Endothelial cell of umbilical vein (primary cell): ENCODE measurements at regions not wholly inside any gene's neighbourhood (a gene's known extent, or its start where the extent isn't known, plus 50 kb on each side); places are given as distances from the start of the nearest gene placed in this dataset.

Experiments used
- BruUV-seq: library from RNA; stranded (reverse); fragments of 400-500 nt; replicated peaks from 2 replicates; lab custom pipeline; 2021; lab: Mats Ljungman, UMichigan
- CTCF ChIA-PET: fragments of 300-600, 350-600 bp; sonication (Branson Sonifier 250); formaldehyde crosslinking; loops from one replicate; lab custom pipeline; 2021; ENCODE audit warnings: antibody characterized with exemption, inconsistent platforms; lab: Charles Lee
- POLR2A ChIA-PET: fragments of 300-600, 350-600 bp; sonication (Branson Sonifier 250); formaldehyde crosslinking; loops from one replicate; lab custom pipeline; 2021; ENCODE audit warnings: antibody characterized with exemption, inconsistent platforms; lab: Charles Lee
- DNase-seq: peaks from one replicate; pipeline ENCODE4 v3.0.0-alpha.2; 2011; ENCODE audit warnings: low read depth, low spot score
- FAIRE-seq: peaks from 2 replicates; lab custom pipeline; 2011; peaks lifted over from hg19 to GRCh38; lab: Jason Lieb, UNC
- H2AFZ ChIP-seq: 2 replicates; pipeline ENCODE4 v1.6.0; 2012; ENCODE audit warnings: low read depth, low read length, control low read depth, inconsistent platforms
- H3K27ac ChIP-seq: 2 replicates; pipeline ENCODE4 v1.5.1; 2011; ENCODE audit warnings: low read depth, mild to moderate bottlenecking, control low read depth, low read length, moderate library complexity; ENCODE audit not compliant: insufficient read depth
- H3K27me3 ChIP-seq, 2 experiments: 2 replicates each; pipeline versions ENCODE4 v1.6.0 to v1.6.1; 2011; ENCODE audit warnings: low read length in 2 of 2, mixed read lengths in 1 of 2; ENCODE audit not compliant: control insufficient read depth in 2 of 2, insufficient read depth in 2 of 2
- H3K36me3 ChIP-seq, 2 experiments: 2 replicates in 1 of 2; 3 replicates in 1 of 2; pipeline ENCODE4 v1.5.1; 2011; ENCODE audit warnings: low read length in 2 of 2, mild to moderate bottlenecking in 1 of 2, moderate library complexity in 1 of 2; ENCODE audit not compliant: control insufficient read depth in 2 of 2, insufficient read depth in 2 of 2; ENCODE audit errors: extremely low read depth in 1 of 2
- H3K4me1 ChIP-seq: 3 replicates; pipeline ENCODE4 v1.5.1; 2011; ENCODE audit warnings: mild to moderate bottlenecking, low read length; ENCODE audit not compliant: control insufficient read depth, insufficient read depth; ENCODE audit errors: extremely low read depth
- H3K4me2 ChIP-seq: 2 replicates; pipeline ENCODE4 v1.6.1; 2011; ENCODE audit warnings: low read length, control low read depth, mixed read lengths; ENCODE audit not compliant: insufficient read depth
- H3K4me3 ChIP-seq, 3 experiments: fragments of 200-600 bp in 1 of 3; sonication (generic), shearing (Covaris generic) in 1 of 3; replicated peaks in 1 of 3; 2 replicates each; pipeline ENCODE4 v1.5.1; 2011 to 2016; ENCODE audit warnings: control low read depth in 3 of 3, low read length in 3 of 3, mild to moderate bottlenecking in 2 of 3, inconsistent platforms in 1 of 3, low read depth in 1 of 3, moderate library complexity in 1 of 3; ENCODE audit not compliant: insufficient read depth in 1 of 3
- H3K79me2 ChIP-seq: 2 replicates; pipeline ENCODE4 v1.6.0; 2012; ENCODE audit warnings: low read length, inconsistent platforms; ENCODE audit not compliant: control insufficient read depth, insufficient read depth
- H3K9ac ChIP-seq: replicated peaks from 2 replicates; pipeline ENCODE3; 2011; ENCODE audit warnings: low read length, control low read depth; ENCODE audit not compliant: insufficient read depth; ENCODE audit errors: extremely low read depth
- H3K9me1 ChIP-seq: replicated peaks from 3 replicates; pipeline ENCODE4 v1.6.0; 2011; ENCODE audit warnings: mild to moderate bottlenecking, low read length; ENCODE audit not compliant: control insufficient read depth, insufficient read depth; ENCODE audit errors: extremely low read depth
- H3K9me3 ChIP-seq: replicated peaks from 2 replicates; pipeline ENCODE4 v1.5.1; 2012; ENCODE audit warnings: low read length, inconsistent platforms; ENCODE audit not compliant: control insufficient read depth, insufficient read depth
- H4K20me1 ChIP-seq: replicated peaks from 2 replicates; pipeline ENCODE3; 2011; ENCODE audit warnings: mild to moderate bottlenecking, low read length; ENCODE audit not compliant: control insufficient read depth, insufficient read depth; ENCODE audit errors: extremely low read depth
- CTCF ChIP-seq, 2 donors: IDR thresholded peaks; 1 replicate in 1 of 2; 2 replicates in 1 of 2; pipeline ENCODE4 v1.5.1; 2011; ENCODE audit warnings: low read length in 2 of 2, mild to moderate bottlenecking in 2 of 2, moderate library complexity in 2 of 2, control low read depth in 1 of 2, inconsistent platforms in 1 of 2, low read depth in 1 of 2; ENCODE audit not compliant: insufficient read depth in 1 of 2; ENCODE audit errors: extremely low read depth in 1 of 2
- EZH2 ChIP-seq: IDR thresholded peaks from 2 replicates; pipeline ENCODE4 v1.6.1; 2012; ENCODE audit warnings: borderline replicate concordance, low read depth, mild to moderate bottlenecking, moderate library complexity, low read length, inconsistent platforms; ENCODE audit not compliant: severe bottlenecking
- FOS ChIP-seq: IDR thresholded peaks from 2 replicates; pipeline ENCODE4 v1.6.1; 2011; ENCODE audit warnings: mild to moderate bottlenecking, low read length, moderate library complexity, borderline replicate concordance; ENCODE audit not compliant: insufficient read depth
- GATA2 ChIP-seq: IDR thresholded peaks from 2 replicates; pipeline ENCODE4 v1.7.0; 2011; ENCODE audit warnings: low read depth, mild to moderate bottlenecking, moderate library complexity, mixed read lengths, low read length; ENCODE audit not compliant: insufficient read length, insufficient read depth
- JUN ChIP-seq: IDR thresholded peaks from 2 replicates; pipeline ENCODE4 v1.6.1; 2011; ENCODE audit warnings: borderline replicate concordance, low read depth; ENCODE audit not compliant: insufficient read length, insufficient read depth
- MAX ChIP-seq: IDR thresholded peaks from 2 replicates; pipeline ENCODE4 v1.6.1; 2011; ENCODE audit not compliant: insufficient read depth, insufficient read length
- MYC ChIP-seq: IDR thresholded peaks from one replicate; pipeline ENCODE4 v1.6.1; 2011; ENCODE audit warnings: mild to moderate bottlenecking, low read depth, low read length
- POLR2A ChIP-seq: IDR thresholded peaks from 2 replicates; pipeline ENCODE4 v1.6.1; 2012; ENCODE audit warnings: low read depth, mild to moderate bottlenecking, control low read depth, low read length
- POLR2AphosphoS5 ChIP-seq: IDR thresholded peaks from 2 replicates; pipeline ENCODE4 v1.6.1; 2012; ENCODE audit warnings: low read depth, mild to moderate bottlenecking, control low read depth, low read length, moderate library complexity; ENCODE audit not compliant: insufficient read depth
- dilution Hi-C: fragments of 300-500 bp; cut with MboI; formaldehyde crosslinking; loops from one replicate; pipeline ENCODE4 v1.15.0; 2019; ENCODE audit warnings: low sequenced_read_pairs; ENCODE audit not compliant: extremely low pct_ligation_motif_present
- intact Hi-C: fragments of 100-400 bp; cut with micrococcal nuclease; formaldehyde crosslinking; loops from one replicate; pipeline ENCODE4 v1.10.0; 2022

DNA sequence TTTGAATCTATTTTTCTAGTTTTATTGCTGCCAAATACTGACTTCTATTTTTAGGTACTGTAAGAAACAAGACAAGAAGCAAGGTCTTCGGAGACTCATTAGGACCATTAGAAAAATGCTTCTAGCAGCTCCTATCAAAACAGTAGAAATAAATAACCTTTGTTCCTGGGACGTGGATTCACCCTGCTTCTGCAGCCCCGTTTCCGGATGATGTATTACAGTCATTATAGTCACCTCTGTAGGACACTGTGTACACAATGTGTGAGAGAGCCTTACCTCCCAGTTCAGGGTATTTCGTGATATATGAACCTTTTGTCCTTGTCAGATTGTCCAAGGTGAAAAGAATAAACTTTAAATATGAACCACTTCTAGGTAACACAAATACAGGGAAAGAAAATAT lies 484.0 kb upstream of the TECRL start:
- H2AFZ ChIP-seq, result no peak overlapping the region
- ChIA-PET CTCF (no interaction called here), POLR2A (no interaction called here)
- TF ChIP-seq EZH2 (no peak), FOS (no peak), MYC (no peak), POLR2A (no peak), JUN (no peak), CTCF (IDR thresholded peaks at IDR 0.05; ENCODE audit: extremely low read depth in 1 of 2, insufficient read depth in 1 of 2, low read depth in 1 of 2, low read length in 2 of 2) (no peak), MAX (no peak), POLR2AphosphoS5 (no peak), GATA2 (no peak)
- no peaks in the 10 kb centered on the region for H3K36me3 ChIP-seq
- no TSS peak for BruUV-seq
- no peak overlapping the region for H3K4me3 ChIP-seq
- no peaks in the 10 kb centered on the region for H3K27me3 ChIP-seq
- intact Hi-C loops (no loop called here), dilution Hi-C loops (no loop called here)
- H3K79me2 ChIP-seq, result no peaks in the 10 kb centered on the region
- no peaks in the 10 kb centered on the region for H3K4me1 ChIP-seq
- H3K9me3 ChIP-seq, result no peaks in the 10 kb centered on the region
- FAIRE-seq, result no peak
- H3K4me2 ChIP-seq, result no peak overlapping the region
- no peak overlapping the region for H3K27ac ChIP-seq
- H3K9me1 ChIP-seq, result no peaks in the 10 kb centered on the region
- DNase-seq, result no peak
- H4K20me1 ChIP-seq, result no peaks in the 10 kb centered on the region
- H3K9ac ChIP-seq, result no peak overlapping the region
